AG10803 (cell line): ENCODE measurements at regions not wholly inside any gene's neighbourhood (a gene's known extent, or its start where the extent isn't known, plus 50 kb on each side); places are given as distances from the start of the nearest gene placed in this dataset.
"Not testable (repeated sequence)": the region's sequence is repeated elsewhere in the genome, so short reads cannot be mapped to it uniquely, and the experiment has no call there.

ENCODE experiments used
- DNase-seq: peaks from one replicate; pipeline ENCODE4 v3.0.0; 2010; ENCODE audit warnings: low read depth
- H3K4me3 ChIP-seq: 2 replicates; pipeline ENCODE4 v1.5.1; 2011; ENCODE audit warnings: mild to moderate bottlenecking, low read length, control low read depth
- CTCF ChIP-seq: conservative IDR thresholded peaks from 2 replicates; pipeline ENCODE4 v1.5.1; 2011; ENCODE audit warnings: mild to moderate bottlenecking, low read length, control low read depth, inconsistent platforms

DNA sequence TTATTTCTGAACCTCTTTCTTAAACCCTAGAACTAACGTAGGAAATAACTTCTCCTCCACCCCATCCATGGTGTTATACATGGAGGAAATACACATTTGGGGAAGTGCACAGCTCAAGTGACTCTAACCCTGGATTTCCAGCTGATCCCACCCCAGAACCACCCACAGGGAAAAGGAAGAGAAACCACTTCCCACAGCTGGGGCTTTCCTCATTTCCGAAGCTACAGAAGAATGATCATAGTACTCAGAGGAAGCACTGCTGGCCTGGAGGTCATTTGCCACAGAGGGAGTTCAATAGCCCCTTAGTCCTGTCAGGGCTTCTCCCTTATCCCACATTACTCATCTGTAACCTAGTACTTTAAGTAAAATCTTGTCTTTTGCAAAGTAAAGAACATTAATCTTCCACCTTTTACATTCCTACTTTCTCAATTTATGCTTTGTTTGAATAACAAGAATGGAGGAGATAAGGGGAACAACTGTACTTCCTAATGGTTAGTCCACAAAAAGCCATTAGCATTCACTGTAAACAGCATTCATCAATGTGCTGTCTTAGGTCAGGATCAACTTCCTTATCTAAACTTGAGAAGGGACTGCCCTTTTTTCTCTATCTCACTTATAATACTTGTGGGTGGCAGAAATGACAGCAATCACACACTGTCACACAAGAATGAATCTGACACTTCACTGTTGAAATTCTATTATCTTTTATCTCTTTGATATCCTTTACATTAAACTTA lies 63.0 kb upstream of the RGS1 start:
- H3K4me3 ChIP-seq: no peak overlapping the region
- no peak for TF ChIP-seq CTCF
- DNase-seq: no peak

DNA sequence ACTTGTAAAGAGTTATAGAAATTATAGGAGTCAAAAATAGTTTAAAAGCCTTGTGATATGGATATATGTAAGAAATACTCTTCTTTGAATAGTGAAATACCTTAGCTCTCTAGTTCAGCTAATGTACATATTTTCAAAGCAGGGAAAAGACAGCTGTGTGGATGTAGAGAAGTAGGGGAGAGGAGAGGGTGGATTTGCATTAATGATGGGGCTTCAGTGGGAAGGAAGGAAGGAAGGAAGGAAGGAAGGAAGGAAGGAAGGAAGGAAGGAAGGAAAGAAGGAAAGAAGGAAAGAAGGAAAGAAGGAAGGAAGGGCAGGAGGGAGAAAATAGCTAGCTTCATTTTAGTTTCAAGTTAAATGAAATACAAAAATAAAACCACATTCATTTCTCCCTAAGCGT lies 62.4 kb upstream of the RGS1 start:
- no peak for TF ChIP-seq CTCF
- no peak overlapping the region for H3K4me3 ChIP-seq
- DNase-seq: no peak

DNA sequence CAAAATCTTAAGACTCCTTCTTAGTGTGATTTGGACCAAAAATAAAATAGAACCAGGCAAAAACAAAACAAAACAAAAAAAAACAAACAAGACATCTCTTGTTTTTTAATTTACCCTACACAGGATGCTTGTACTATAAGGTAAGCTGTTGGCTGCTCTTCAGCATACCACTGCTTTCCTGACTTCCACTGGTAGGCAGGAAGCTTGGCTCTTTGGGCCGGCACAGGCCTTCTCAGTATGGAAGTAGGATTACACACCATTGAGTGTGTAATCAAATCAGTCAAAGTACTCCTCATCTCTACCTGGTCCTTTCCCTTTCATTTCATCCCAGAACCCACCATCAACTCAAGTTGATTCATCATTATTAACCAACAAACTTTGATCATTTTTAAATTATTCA lies 61.9 kb upstream of the RGS1 start:
- no peak for DNase-seq
- TF ChIP-seq CTCF: no peak
- no peak overlapping the region for H3K4me3 ChIP-seq

- peak; percentile 36 for DNase-seq
- no peak for TF ChIP-seq CTCF
- no peak overlapping the region for H3K4me3 ChIP-seq
These were observed 58.7 kb upstream of the RGS1 start for GRCh38 chr1:192516776-192517297.

DNA sequence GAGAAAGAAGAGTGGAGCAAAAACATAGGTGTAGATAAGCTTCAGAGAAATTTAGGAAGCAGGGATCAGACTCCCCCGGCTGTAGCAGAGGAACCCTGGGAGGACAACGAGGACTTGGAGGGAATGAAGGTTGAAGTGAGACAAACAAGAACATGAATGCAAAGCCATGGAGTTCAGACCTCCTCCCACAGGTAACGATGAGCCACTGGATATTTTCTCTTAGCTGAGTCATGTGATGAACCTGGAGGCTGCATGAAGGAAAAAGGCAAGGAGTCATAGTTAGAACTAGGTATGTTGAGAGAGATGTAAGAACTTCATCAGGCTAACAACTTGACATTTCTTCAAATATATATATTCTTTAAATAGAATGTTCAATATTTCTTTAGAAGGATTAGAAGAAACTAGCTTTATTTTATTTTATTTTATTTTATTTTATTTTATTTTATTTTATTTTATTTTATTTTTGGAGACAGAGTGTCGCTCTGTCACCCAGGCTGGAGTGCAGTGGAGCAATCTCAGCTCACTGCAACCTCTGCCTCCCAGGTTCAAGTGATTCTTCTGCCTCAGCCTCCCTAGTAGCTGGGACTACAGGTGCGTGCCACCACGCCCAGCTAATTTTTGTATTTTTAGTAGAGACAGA lies 57.7 kb upstream of the RGS1 start:
- not testable (repeated sequence) for DNase-seq, H3K4me3 ChIP-seq

DNA sequence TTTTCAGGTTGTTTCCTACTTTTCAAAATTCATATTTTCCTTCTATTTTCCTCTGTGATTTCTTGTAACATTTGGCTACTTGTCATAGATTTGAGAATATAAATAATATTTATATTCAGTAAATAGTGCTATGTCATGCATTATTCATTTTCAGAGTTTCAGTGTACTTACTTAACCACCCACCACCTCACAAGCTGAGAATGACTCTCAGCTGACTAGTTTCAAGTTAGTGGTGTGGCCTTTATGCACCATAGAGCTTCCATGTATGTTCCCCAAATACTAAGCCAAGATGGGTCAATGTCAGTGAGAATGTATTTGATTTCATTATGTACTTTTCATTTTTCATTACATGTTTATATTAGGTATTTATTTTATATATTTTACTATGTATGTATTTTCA lies 56.9 kb upstream of the RGS1 start:
- no peak for TF ChIP-seq CTCF
- DNase-seq: no peak
- H3K4me3 ChIP-seq: no peak overlapping the region

- no peak for DNase-seq
These were observed 53.8 kb upstream of the RGS1 start for GRCh38 chr1:192521734-192522133.

More at GRCh38 chr1:192521734-192522133, 53.8 kb upstream of the RGS1 start:
- no peak for TF ChIP-seq CTCF
- no peak overlapping the region for H3K4me3 ChIP-seq
